GM21528 (cell line): ENCODE measurements at regions not wholly inside any gene's neighbourhood (a gene's known extent, or its start where the extent isn't known, plus 50 kb on each side); places are given as distances from the start of the nearest gene placed in this dataset.

ENCODE experiments used
- ATAC-seq: cut with Tn5 transposase; IDR thresholded peaks from one replicate; pipeline ENCODE4 v1.9.1; 2021; ENCODE audit warnings: mild to moderate bottlenecking, moderate library complexity; ENCODE audit not compliant: unreplicated experiment, low FRiP score

GRCh38 chr7:124515106-124515830 is 250.3 kb downstream of the GPR37 start:
- ATAC-seq = no peak

DNA sequence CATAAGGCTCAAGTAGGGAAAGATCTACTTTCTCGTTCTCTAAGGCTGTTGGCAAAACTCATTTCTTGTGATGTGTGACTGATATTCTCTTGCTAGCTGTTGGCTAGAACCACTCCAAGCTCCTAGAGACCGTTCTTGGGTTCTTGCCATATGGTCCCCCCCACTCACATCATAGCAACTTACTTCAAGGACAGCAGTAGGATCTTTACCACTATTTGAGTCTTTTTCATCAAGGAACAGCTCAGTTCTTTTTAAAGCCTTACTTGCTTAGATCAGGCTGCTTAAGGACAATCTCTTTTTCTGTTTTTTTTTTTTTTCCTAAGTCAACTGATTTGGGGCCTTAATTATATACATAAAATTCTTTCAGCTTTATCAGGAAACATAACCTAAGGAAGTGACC is 251.1 kb downstream of the GPR37 start:
- ATAC-seq = no peak

- ATAC-seq = no peak
These were observed 268.4 kb downstream of the GPR37 start for GRCh38 chr7:124497176-124497575.

GRCh38 chr7:124489925-124490324 is 275.7 kb downstream of the GPR37 start:
- no peak for ATAC-seq

DNA sequence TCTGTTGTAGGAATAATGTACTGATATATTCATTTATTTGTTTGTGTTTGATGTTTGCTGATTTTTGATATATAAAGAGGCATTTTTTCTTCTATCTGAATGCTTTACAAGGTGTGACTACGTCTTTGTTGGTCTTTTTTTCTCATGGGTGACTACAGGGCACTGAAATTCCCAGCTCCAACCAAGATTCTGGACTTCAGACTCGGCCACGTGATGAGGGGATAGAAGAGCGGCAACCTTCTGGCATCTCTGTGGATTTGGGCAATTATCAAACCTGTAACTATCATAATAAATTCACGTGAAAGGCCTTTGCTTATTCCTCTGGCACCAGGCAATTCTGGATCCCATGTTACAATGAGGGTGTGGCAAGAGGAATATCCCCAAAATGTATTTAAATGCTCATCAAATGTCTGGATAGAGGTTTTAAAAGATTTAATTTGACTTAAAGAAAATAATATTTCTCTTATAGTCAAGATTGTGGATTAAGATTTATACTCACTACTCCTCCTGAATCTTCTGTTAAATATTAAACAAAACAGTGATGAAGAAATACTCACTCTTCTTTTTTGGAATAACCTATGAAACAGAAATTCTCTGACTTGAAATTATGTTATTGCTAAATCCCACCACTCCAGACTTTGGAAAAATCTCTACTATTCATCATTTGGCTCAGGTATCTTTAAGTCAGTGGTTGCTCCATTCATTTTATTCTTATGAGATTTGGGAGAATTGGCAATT is 276.3 kb downstream of the GPR37 start:
- ATAC-seq = no peak

DNA sequence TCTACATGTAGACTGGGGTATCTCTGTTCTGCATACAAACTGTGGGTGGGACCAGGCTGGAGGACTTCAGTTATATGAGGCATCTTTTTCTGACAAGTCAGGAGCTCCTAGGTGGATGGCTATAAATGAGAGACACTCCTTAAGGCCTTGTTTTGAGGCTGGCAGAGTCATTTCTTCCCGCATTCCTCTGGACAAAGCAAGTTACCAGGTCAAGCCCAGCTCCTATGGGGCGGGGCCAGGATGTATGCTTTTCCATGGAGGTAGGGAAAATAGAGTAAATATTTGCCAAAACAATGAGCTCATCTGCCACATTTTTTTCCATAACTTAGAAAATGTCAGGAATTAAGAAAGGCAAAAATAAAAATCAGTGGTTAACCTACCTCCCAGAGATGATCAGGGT is 283.4 kb downstream of the GPR37 start:
- no peak for ATAC-seq

- no peak for ATAC-seq
These were observed 284.7 kb downstream of the GPR37 start for GRCh38 chr7:124480821-124481290.

DNA sequence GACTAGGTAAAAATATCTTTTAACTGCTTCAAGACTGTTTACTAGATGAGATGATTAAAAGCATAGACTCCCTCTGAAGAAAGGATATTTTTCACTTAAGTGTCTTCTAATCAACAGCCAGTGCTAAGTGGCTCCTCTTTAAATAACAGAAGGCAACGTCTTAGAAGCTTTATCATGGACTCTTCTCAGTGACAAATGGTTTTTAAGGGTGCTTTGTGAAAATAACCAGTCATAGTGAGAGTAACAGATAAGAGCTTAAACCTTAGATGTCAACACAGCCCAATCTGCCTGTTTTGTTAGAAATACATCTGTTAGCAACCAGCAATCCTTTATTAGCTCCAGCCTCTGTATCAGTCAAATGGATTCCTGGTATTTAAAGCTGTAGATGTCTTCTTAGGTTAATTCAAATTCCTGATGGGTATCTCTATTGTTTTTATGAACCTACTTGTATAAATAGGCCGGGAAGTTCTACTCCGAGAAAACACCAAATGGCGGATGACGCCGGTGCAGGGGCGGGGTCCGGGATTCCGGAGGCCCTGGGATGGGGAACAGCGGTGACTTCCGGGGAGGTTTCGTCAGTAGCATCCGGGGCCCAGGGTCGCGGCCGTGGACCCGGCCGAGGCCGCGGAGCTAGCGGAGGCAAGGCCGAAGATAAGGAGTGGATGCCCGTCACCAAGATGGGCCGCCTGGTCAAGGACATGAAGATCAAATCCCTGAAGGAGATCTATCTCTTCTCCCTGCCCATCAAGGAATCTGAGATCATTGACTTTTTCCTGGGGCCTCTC is 285.4 kb downstream of the GPR37 start:
- no peak for ATAC-seq

DNA sequence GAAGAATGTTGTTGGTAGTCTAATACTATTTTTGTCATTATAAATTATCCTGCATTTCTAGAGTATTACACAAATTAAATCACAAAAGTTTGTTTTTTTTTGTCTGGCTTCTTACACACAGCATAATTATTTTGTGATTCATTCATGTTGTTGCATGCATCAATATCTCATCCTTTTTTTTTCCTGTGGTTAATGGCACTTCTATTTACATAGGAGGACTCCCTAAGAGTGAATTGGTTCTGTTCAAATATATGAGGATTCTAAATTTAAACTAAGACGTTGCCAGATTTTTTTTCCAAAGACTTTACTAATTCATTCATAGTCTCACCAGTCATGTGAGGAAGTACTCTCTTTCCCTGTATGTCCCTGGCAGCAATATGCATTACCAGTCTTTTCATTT is 303.3 kb downstream of the GPR37 start:
- ATAC-seq = no peak

GRCh38 chr7:124460555-124460954 is 305.0 kb downstream of the GPR37 start:
- ATAC-seq = no peak

DNA sequence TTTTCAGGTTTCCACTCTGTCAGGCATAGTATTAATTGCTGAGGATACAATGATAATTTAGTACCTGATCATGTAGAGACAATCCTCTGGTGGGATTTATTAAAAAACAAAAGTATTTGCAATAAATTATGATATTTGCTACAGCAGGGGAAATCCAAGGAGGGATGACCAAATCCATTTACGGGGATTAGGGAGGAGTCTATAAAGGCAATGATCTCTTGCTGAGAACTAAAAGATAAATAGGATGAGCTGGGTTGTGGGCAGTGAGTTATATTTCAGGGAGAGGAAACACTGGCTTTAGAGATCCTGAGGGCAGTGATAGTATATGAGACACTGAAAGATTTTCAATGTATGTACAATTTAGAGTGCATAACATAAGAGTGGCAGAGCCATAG is 305.5 kb downstream of the GPR37 start:
- no peak for ATAC-seq

- no peak for ATAC-seq
These were observed 306.2 kb downstream of the GPR37 start for GRCh38 chr7:124459101-124460055.

DNA sequence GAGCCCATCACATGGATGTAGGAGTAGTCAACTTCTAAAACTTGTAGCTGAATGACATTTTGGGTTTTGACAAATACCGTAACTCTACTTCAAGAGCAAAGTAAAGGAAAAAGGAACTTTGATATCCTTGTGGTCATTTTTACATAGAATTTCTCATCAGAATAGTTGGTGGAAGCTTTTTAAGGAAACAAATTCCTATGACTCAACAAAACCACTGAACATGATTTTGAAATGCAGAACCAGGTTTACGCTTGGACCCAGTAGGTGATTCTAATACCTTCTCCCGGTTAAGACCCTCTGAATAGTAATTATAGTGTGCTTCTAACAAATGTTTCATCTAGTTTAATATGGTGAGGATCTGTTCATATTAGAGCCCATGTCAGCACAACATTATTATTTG is 307.8 kb downstream of the GPR37 start:
- ATAC-seq = no peak

DNA sequence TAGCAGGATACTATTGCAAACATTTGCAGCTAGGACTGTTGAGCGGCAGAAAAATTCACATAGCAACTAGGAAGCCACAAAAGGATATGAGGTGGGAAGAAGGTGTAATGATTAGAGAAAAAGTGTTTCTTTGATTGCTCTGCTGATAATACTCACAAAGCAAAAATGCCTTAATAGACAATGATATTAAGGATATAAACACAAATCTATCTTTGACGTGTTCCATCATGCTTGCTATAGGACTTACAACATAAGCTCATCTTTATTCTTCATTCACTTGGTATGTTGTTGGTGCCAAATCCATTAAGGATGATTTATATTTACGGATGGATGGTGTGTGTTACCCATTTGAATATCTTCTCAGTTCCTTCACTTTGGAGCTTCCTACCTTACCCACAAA is 309.3 kb downstream of the GPR37 start:
- ATAC-seq = no peak

DNA sequence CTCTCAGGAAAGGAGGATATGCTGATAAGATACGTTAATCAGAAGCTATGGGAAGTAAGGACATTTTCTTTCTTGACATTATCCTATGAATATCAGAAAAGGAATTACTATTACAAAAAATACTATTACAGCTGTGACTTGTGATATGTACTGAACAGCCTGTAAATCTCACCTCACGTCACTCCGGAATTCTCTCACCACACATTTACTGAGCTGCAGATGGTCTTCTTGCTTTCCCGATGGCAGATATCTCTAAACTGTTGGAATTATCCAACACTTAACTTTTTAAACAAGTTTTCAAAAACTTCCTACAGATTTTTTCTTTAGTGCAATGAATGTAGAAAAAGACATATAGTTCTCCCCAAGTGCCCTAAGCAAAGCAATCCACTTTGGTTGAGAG is 313.4 kb downstream of the GPR37 start:
- ATAC-seq = no peak

DNA sequence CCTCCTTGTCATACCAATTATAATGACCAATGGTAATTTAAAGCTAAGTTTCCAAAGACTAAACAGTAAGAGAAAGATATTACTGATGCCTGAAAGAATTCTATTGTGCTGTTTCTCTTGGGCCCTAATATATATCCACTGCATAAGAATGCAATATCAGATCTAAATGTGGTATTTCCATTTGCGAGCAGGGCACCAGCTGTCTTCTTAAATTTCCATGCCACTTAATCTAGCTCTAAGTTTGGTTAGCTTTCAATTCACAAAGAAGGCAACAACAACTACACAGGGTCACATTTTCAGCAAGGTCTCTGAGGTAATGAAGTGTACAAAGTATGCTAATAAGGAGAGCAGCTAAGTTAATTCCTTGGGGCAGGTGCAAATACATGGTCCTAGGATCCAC is 315.7 kb downstream of the GPR37 start:
- no peak for ATAC-seq

GRCh38 chr7:124444696-124445480 is 320.7 kb downstream of the GPR37 start:
- no peak for ATAC-seq

DNA sequence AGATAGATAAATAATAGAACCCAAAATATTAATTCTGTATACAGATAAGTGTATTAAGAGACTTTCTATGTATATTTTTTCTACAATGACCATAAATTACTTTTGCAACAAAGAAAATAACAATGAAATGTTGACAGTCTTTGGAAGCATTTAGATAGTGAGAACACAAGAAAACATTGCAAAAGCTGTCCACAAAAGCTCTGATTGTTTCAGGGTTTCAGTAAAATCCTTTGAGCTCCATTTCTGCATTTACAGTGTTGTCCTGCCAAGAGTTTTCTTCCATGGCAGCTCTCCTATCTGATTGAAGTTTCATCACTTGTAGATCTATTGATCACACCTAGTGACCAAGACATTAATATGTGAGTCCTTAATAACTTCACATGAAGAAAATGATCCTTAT is 321.8 kb downstream of the GPR37 start:
- ATAC-seq = no peak

DNA sequence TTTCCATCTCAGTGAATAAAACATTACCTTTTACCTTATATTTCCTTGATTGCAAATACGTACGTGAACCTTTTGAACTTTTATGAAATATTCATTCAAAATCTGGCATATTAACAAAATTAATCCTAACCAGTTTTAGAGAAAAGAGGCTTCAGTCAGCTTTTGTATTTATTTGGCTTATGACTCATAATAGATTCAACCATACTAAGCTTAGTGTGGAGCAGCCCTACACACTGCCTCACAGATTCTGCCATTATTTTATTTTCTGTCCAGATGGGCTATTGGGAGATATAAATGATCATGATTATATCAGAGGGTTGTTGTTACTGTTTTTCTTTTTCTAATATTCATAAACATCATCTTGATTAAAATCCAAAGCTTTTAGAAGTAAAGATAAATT is 325.5 kb downstream of the GPR37 start:
- ATAC-seq = no peak
